Gastroesophageal sphincter (tissue), 3 donors: ENCODE measurements at regions not wholly inside any gene's neighbourhood (a gene's known extent, or its start where the extent isn't known, plus 50 kb on each side); places are given as distances from the start of the nearest gene placed in this dataset.

Experiments
- EP300 ChIP-seq: sonication (generic); formaldehyde crosslinking; IDR thresholded peaks from one replicate; pipeline ENCODE4 v1.6.1; 2017; ENCODE audit warnings: antibody characterized with exemption, mild to moderate bottlenecking
- POLR2A ChIP-seq, 2 donors: fragments of 450-650 bp; IDR thresholded peaks; one replicate each; pipeline ENCODE4 v1.6.1; 2017; ENCODE audit warnings: antibody characterized with exemption in 2 of 2, mild to moderate bottlenecking in 2 of 2, moderate library complexity in 1 of 2
- POLR2AphosphoS5 ChIP-seq: sonication (generic); formaldehyde crosslinking; IDR thresholded peaks from one replicate; pipeline ENCODE4 v1.6.1; 2017; ENCODE audit warnings: antibody characterized with exemption
- TF ChIP-seq, protein P1 (sequence below), 4 experiments: fragments of 200-600 bp in 2 of 4; fragments of 450-650 bp in 2 of 4; sonication (generic) in 1 of 4; IDR thresholded peaks; one replicate each; pipeline ENCODE4 v1.5.1; 2017 to 2019; ENCODE audit warnings: antibody characterized with exemption in 4 of 4, mild to moderate bottlenecking in 2 of 4, moderate library complexity in 2 of 4

GRCh38 chr5:28648108-28648507 lies 1609.7 kb upstream of the CDH9 start:
- TF ChIP-seq, protein P1, sequence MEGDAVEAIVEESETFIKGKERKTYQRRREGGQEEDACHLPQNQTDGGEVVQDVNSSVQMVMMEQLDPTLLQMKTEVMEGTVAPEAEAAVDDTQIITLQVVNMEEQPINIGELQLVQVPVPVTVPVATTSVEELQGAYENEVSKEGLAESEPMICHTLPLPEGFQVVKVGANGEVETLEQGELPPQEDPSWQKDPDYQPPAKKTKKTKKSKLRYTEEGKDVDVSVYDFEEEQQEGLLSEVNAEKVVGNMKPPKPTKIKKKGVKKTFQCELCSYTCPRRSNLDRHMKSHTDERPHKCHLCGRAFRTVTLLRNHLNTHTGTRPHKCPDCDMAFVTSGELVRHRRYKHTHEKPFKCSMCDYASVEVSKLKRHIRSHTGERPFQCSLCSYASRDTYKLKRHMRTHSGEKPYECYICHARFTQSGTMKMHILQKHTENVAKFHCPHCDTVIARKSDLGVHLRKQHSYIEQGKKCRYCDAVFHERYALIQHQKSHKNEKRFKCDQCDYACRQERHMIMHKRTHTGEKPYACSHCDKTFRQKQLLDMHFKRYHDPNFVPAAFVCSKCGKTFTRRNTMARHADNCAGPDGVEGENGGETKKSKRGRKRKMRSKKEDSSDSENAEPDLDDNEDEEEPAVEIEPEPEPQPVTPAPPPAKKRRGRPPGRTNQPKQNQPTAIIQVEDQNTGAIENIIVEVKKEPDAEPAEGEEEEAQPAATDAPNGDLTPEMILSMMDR (IDR thresholded peaks at IDR 0.05): no peak
- TF ChIP-seq POLR2AphosphoS5 (no peak), EP300 (no peak), POLR2A (IDR thresholded peaks at IDR 0.05) (no peak)
